Sigmoid colon (tissue), 4 donors: ENCODE measurements at regions not wholly inside any gene's neighbourhood (a gene's known extent, or its start where the extent isn't known, plus 50 kb on each side); places are given as distances from the start of the nearest gene placed in this dataset.

Experiments
- CTCF ChIP-seq, 4 experiments: fragments of 450-650 bp in 3 of 4; fragments of 200-600 bp in 1 of 4; IDR thresholded peaks; one replicate each; pipeline ENCODE4 v1.5.1; 2016 to 2019; ENCODE audit warnings: antibody characterized with exemption in 4 of 4, mild to moderate bottlenecking in 3 of 4, moderate library complexity in 2 of 4
- POLR2A ChIP-seq, 2 donors: fragments of 450-650 bp; IDR thresholded peaks; one replicate each; pipeline ENCODE4 v1.6.1; 2016; ENCODE audit warnings: antibody characterized with exemption in 2 of 2, mild to moderate bottlenecking in 2 of 2, moderate library complexity in 2 of 2
- POLR2AphosphoS5 ChIP-seq, 4 donors: sonication (generic); formaldehyde crosslinking; IDR thresholded peaks; one replicate each; pipeline ENCODE4 v1.6.1; 2017; ENCODE audit warnings: antibody characterized with exemption in 4 of 4

- no peak for TF ChIP-seq CTCF (IDR thresholded peaks at IDR 0.05)
- TF ChIP-seq POLR2AphosphoS5 (IDR thresholded peaks at IDR 0.05) = no peak
- no peak for TF ChIP-seq POLR2A (IDR thresholded peaks at IDR 0.05)
These were observed 594.2 kb upstream of the NXPH2 start for GRCh38 chr2:139374296-139374850.
